ENCODE measurements at regions not wholly inside any gene's neighbourhood (a gene's known extent, or its start where the extent isn't known, plus 50 kb on each side); places are given as distances from the start of the nearest gene placed in this dataset.
"Not testable (repeated sequence)": the region's sequence is repeated elsewhere in the genome, so short reads cannot be mapped to it uniquely, and the experiment has no call there.

GRCh38 chr20:12086359-12086758 is 168.7 kb downstream of the BTBD3 start:
- no peak overlapping the region for H3K4me2 ChIP-seq (ENCODE audit: low read length)
- H4K20me1 ChIP-seq (ENCODE audit: low read length), result no peaks in the 10 kb centered on the region
- peak; percentile 24 for DNase-seq
- H3K27ac ChIP-seq (ENCODE audit: low read length), result no peak overlapping the region
- BruUV-seq (replicated peaks), result no TSS peak
- H3K9me2 ChIP-seq (replicated peaks; ENCODE audit: low read length), result no peaks in the 10 kb centered on the region
- intact Hi-C loops (cut with micrococcal nuclease), result no loop called here
- H3K4me3 ChIP-seq (ENCODE audit: low read length), result no peak overlapping the region
- POLR2A ChIA-PET (ENCODE audit: unreplicated experiment), result no interaction called here
- TF ChIP-seq EZH2phosphoT487 (IDR thresholded peaks at IDR 0.05; ENCODE audit: borderline replicate concordance, low read length), result no peak
- TF ChIP-seq EZH2 (IDR thresholded peaks at IDR 0.05; ENCODE audit: low read length, unreplicated experiment), result no peak
- no peak for TF ChIP-seq CTCF (conservative IDR thresholded peaks at IDR 0.05; ENCODE audit: low read depth, low read length)
- CTCF ChIA-PET, result no interaction called here
- no peak for ATAC-seq
- no peaks in the 10 kb centered on the region for H3K79me2 ChIP-seq (ENCODE audit: low read length)
- no peaks in the 10 kb centered on the region for H3K9me3 ChIP-seq (ENCODE audit: low read length)
- no peak overlapping the region for H3K9ac ChIP-seq (ENCODE audit: low read length)
- H3K27me3 ChIP-seq (ENCODE audit: low read length), result no peaks in the 10 kb centered on the region
- no peak overlapping the region for H2AFZ ChIP-seq (ENCODE audit: low read length)
- no peaks in the 10 kb centered on the region for H3K4me1 ChIP-seq (ENCODE audit: insufficient read depth, low read length)
- H3K36me3 ChIP-seq (ENCODE audit: low read depth, low read length), result no peaks in the 10 kb centered on the region
- H3F3A ChIP-seq (ENCODE audit: low read length, unreplicated experiment), result no peaks in the 10 kb centered on the region

- no peaks in the 10 kb centered on the region for H3K9me2 ChIP-seq (replicated peaks; ENCODE audit: low read length)
- no peaks in the 10 kb centered on the region for H3K36me3 ChIP-seq (ENCODE audit: low read depth, low read length)
- H3K4me3 ChIP-seq (ENCODE audit: low read length), result no peak overlapping the region
- no peak overlapping the region for H3K4me2 ChIP-seq (ENCODE audit: low read length)
- no TSS peak for BruUV-seq (replicated peaks)
- H3K27ac ChIP-seq (ENCODE audit: low read length), result no peak overlapping the region
- no peaks in the 10 kb centered on the region for H4K20me1 ChIP-seq (ENCODE audit: low read length)
- ATAC-seq (no peak), DNase-seq (peak; percentile 31)
- no peaks in the 10 kb centered on the region for H3K4me1 ChIP-seq (ENCODE audit: insufficient read depth, low read length)
- no peak for TF ChIP-seq EZH2phosphoT487 (IDR thresholded peaks at IDR 0.05; ENCODE audit: borderline replicate concordance, low read length)
- no peak for TF ChIP-seq EZH2 (IDR thresholded peaks at IDR 0.05; ENCODE audit: low read length, unreplicated experiment)
- no peak for TF ChIP-seq CTCF (conservative IDR thresholded peaks at IDR 0.05; ENCODE audit: low read depth, low read length)
- H2AFZ ChIP-seq (ENCODE audit: low read length), result no peak overlapping the region
- no peaks in the 10 kb centered on the region for H3K9me3 ChIP-seq (ENCODE audit: low read length)
- no peak overlapping the region for H3K9ac ChIP-seq (ENCODE audit: low read length)
- ChIA-PET POLR2A (ENCODE audit: unreplicated experiment) (no interaction called here), CTCF (no interaction called here)
- intact Hi-C loops (cut with micrococcal nuclease), result no loop called here
- no peaks in the 10 kb centered on the region for H3K27me3 ChIP-seq (ENCODE audit: low read length)
- no peaks in the 10 kb centered on the region for H3K79me2 ChIP-seq (ENCODE audit: low read length)
- no peaks in the 10 kb centered on the region for H3F3A ChIP-seq (ENCODE audit: low read length, unreplicated experiment)
These were observed 173.2 kb downstream of the BTBD3 start for GRCh38 chr20:12090920-12091319.

- ATAC-seq, result no peak
- Histone ChIP-seq H3K9me3 (ENCODE audit: low read length) (no peaks in the 10 kb centered on the region), H3F3A (ENCODE audit: low read length, unreplicated experiment) (no peaks in the 10 kb centered on the region), H2AFZ (ENCODE audit: low read length) (no peak overlapping the region), H3K9ac (ENCODE audit: low read length) (no peak overlapping the region), H3K4me2 (ENCODE audit: low read length) (no peak overlapping the region), H3K27me3 (ENCODE audit: low read length) (0 out of 2 replicates have a peak, but pooled peaks cover 1% of the 10 kb centered on the region), H3K27ac (ENCODE audit: low read length) (no peak overlapping the region), H3K4me3 (ENCODE audit: low read length) (no peak overlapping the region), H3K79me2 (ENCODE audit: low read length) (no peaks in the 10 kb centered on the region), H3K4me1 (ENCODE audit: insufficient read depth, low read length) (no peaks in the 10 kb centered on the region), H3K36me3 (ENCODE audit: low read depth, low read length) (no peaks in the 10 kb centered on the region), H3K9me2 (replicated peaks; ENCODE audit: low read length) (no peaks in the 10 kb centered on the region), H4K20me1 (ENCODE audit: low read length) (no peaks in the 10 kb centered on the region)
- peak; percentile 35 for DNase-seq
- ChIA-PET CTCF (no interaction called here), POLR2A (ENCODE audit: unreplicated experiment) (no interaction called here)
- intact Hi-C loops (cut with micrococcal nuclease), result no loop called here
- BruUV-seq (replicated peaks), result no TSS peak
- no peak for TF ChIP-seq EZH2 (IDR thresholded peaks at IDR 0.05; ENCODE audit: low read length, unreplicated experiment)
- no peak for TF ChIP-seq EZH2phosphoT487 (IDR thresholded peaks at IDR 0.05; ENCODE audit: borderline replicate concordance, low read length)
- TF ChIP-seq CTCF (conservative IDR thresholded peaks at IDR 0.05; ENCODE audit: low read depth, low read length), result no peak
These were observed 175.5 kb downstream of the BTBD3 start for GRCh38 chr20:12093057-12093796.

GRCh38 chr20:12093797-12094190 is 176.1 kb downstream of the BTBD3 start:
- H3K27ac ChIP-seq (ENCODE audit: low read length); H3K9me3 ChIP-seq (ENCODE audit: low read length); CTCF ChIA-PET; H3K27me3 ChIP-seq (ENCODE audit: low read length); H3K79me2 ChIP-seq (ENCODE audit: low read length); H2AFZ ChIP-seq (ENCODE audit: low read length); H3K4me1 ChIP-seq (ENCODE audit: insufficient read depth, low read length); H3K9ac ChIP-seq (ENCODE audit: low read length); BruUV-seq (replicated peaks); POLR2A ChIA-PET (ENCODE audit: unreplicated experiment); ATAC-seq; H4K20me1 ChIP-seq (ENCODE audit: low read length); H3F3A ChIP-seq (ENCODE audit: low read length, unreplicated experiment); intact Hi-C loops (cut with micrococcal nuclease); H3K36me3 ChIP-seq (ENCODE audit: low read depth, low read length); H3K9me2 ChIP-seq (replicated peaks; ENCODE audit: low read length); H3K4me3 ChIP-seq (ENCODE audit: low read length): not testable (repeated sequence)
- peak overlapping the region; percentile 7; the same call in 1 of the 2 replicates for H3K4me2 ChIP-seq (ENCODE audit: low read length)
- DNase-seq, result peak; percentile 59

All from PC-3 (cell line).